Sciatic nerve (tissue), 2 donors: ENCODE measurements at regions not wholly inside any gene's neighbourhood (a gene's known extent, or its start where the extent isn't known, plus 50 kb on each side); places are given as distances from the start of the nearest gene placed in this dataset.

Experiments
- ATAC-seq: fragments of 200-7000 bp; cut with Tn5 transposase; one replicate; pipeline ENCODE4 v1.9.1; 2020; ENCODE audit warnings: mild to moderate bottlenecking, moderate library complexity
- DNase-seq: peaks from one replicate; pipeline ENCODE4 v3.0.0-alpha.2; 2020; ENCODE audit warnings: low spot score
- intact Hi-C: fragments of 100-400 bp; cut with DNase I; formaldehyde crosslinking; loops from one replicate; pipeline ENCODE4 v1.14.2; 2022
- donor health status: DM: no; HTN: no; CAD: no.
- donor health status: DM: no; HTN: no; CAD: no.

DNA sequence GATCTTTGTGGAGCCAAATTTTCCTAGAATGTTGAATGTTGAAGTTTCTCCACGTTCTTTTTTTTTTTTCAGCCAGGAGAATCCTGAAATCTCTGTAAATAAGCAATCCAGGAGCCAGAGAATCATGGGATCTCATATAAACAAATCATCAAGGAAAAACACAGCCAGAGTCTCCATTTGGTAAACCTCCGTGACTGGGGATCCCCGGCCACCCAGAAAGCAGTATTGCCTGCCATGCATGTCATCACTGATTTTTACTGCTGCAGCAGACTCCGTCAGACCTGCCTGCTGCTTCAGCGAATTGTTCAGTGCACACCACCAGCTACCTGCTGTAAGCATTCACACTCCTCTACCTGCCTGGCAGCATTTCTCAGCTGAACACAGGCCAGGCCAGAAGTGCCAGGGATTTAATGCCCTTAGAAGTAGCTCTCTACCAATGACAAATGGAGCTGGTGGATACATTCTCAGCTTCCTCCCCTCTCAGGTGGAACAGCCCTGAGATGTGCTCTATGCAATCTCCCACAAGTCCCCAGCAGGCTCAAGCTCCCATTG, 158.6 kb downstream of the CYLD start:
- ATAC-seq: no peak
- no peak for DNase-seq
- intact Hi-C loops: no loop called here

DNA sequence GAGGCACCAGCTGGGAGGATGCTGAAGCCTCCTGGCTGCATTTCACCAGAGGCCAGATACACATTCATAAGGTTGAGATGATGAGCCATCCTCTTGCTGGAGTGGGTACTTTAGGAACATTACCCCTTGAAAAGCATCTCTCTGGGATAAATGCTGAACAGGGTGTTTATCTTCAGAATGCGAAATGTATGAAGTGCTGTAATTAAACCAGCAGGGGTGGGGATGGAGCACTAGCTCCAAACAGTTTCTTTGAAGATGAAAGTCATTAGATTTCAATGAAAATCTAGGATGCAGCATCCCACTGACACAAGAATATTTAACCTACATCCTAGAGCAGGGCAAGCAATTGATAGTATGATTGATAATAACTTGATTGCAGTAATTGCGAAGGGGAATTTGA, 158.1 kb downstream of the CYLD start:
- ATAC-seq (no peak), DNase-seq (no peak)
- intact Hi-C loops: no loop called here

DNA sequence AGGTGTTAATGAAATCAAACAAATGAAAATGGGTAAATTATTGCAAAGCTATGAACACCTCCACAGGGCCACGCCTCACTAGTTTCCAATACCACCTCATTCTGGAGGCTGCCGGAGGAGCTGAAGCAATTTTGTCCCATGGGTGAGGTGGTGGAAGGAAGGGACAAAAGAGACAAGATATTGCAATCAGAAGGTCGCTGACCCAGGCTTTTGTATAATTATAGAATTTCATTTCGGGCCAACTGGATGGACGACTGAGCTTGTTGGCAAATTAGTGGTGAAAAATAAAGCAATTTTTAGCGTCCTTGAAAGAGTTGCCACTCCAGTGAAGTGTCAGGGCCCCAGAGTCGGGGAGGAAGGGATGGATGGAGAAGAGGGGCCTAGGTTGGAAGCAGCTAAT, 147.9 kb downstream of the CYLD start:
- ATAC-seq: no peak

DNA sequence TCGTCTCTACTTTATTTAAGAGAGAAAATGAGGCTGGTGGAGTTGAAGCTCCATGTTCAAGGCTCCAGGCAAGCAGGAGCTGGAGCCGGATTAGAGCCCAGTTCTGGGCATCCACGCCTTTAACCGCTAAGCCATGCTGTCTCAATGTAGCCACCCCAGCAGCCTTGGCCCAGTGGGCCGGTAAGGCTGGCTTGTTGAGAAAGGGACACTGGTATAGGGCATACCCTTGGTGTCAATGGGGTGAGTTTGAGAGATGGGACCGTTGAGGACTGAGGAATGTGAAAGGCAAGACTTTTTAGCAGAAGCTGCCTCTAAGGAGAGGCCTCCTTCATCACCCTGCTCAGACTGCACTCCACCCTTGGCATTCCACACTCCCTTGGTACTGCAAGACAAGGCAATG, 147.4 kb downstream of the CYLD start:
- intact Hi-C loops: no loop called here
- ATAC-seq: no peak
- no peak for DNase-seq

More for the DNA sequence above, 147.9 kb downstream of the CYLD start:
- intact Hi-C loops: no loop called here
- DNase-seq: no peak

DNA sequence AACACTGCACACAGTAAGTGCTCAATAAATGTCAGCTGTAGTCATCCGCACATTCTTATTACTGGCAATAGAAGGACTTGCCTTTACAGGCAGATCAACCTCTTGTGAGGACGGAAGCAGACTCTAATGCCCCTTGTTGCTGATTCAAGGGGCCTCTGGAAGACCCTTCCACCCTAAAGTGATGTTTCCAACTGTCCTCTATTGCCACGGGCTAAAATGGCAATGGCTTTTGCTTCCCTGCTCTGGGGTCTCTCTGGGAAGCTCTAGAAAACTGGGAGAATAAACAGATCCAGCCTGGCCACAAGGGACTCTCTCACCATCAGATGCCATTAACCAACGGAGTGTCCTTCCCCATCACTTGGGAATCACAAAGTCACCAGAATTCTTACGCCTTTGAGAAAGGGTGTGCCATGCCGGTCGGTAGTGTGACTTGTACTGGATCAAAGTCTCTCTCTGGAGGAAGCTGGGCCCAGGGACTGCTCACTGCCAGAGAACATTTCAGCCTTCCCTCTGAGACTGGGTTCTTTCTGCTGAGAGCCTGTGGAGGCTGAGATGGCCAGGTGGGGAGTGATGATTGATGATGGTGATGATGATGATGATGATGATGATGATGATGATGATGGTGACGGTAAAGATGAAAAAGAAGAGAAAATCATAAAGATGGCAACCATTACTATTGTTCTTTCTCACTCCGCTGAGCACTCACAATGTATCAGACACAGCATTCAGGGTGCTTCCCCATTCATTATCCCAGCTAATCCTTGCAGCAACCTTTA, 146.8 kb downstream of the CYLD start:
- DNase-seq (no peak), ATAC-seq (no peak)
- intact Hi-C loops: no loop called here

DNA sequence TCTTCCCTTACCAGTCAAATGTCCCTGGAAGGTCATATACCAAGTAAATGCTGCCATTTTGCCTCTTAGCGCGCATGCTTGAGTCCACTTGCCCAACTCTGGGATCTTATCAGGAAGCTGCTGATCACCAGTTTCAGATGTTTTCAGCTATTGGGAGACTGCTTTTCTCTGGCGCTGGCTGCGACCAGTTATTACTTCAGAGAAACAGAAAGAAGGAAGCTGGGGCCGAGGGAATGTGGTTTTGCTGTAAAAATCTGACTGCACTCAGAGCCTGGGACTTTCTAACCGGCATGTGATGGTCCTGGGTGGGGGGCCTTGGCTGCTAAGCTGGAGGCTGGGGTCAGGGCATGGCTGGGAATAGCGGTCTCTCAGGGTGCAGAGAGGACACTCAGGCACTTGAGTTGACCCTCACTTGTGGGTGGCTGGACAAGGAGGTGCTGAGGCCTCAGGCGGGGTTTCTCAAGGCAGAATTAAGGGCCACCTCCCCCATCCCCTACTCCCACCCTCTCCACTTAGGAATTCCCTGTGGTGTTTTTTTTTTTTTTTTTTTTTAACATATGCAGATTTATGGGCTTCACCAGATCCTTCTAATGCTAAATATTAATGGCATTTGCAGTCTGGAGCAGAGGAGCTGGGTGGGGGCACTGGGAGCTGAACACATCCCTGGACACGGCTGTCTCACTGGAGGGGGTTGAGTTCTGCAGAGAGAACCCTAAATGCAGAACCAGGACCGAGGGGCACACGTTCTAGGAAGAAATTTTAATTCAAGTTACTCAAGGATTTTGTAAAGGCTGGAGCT, 145.8 kb downstream of the CYLD start:
- DNase-seq (no peak), ATAC-seq (no peak)
- intact Hi-C loops: no loop called here

DNA sequence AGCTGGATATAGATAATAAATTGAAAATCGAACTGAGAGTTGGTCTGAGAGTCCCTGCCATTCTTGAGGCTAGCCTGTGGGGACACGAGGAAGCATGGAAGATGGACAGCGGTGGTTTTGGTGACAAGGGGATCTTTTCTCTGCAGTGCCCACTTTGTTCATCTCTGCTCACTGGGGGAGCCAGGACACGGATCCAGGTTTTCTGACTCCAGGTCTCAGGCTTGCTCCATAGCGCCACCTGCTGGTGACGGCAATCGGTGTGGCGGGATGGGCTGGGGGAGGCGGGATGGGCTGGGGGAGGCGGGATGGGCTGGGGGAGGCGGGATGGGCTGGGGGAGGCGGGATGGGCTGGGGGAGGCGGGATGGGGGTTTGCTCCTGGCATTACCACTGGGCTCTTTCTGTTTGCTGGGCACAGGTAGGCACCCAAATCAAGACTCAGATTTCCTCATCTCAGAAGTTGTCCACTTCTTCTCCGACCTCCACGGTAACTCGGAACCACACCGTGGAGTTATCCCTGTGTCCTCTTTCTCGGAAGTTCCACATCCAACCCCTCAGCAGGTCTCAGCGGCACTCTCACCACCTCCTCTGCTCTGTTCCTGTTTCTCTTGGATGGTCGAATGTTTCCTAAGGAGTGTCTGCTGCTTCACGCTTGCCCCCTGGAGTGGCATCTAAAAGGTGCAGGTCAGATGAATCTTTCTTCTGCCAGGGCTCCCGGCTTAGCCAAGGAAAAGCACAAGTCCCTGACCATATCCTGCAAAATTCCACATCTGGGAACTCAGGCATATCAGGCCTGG, 142.4 kb downstream of the CYLD start:
- DNase-seq (no peak), ATAC-seq (no peak)
- intact Hi-C loops: no loop called here

DNA sequence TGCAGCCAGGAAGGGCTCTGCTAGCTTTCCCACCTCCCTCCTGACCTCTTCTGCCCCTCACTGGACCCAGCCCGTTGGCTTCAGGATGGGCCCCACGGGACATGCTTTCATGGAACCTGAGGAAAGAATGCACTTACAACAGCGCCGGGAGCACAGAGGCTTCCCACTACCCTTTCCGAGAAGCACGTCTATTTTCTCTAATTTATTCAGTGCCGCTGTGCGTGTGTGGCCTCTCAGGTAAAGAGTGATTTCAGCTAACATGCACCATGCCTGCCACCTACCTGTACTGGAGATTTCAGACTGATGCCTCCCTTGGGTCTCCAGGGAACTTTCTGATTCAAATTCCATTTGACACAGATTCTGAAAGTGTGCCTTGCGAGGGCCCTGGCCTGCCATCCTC, 140.1 kb downstream of the CYLD start:
- intact Hi-C loops: no loop called here
- DNase-seq (no peak), ATAC-seq (no peak)

DNA sequence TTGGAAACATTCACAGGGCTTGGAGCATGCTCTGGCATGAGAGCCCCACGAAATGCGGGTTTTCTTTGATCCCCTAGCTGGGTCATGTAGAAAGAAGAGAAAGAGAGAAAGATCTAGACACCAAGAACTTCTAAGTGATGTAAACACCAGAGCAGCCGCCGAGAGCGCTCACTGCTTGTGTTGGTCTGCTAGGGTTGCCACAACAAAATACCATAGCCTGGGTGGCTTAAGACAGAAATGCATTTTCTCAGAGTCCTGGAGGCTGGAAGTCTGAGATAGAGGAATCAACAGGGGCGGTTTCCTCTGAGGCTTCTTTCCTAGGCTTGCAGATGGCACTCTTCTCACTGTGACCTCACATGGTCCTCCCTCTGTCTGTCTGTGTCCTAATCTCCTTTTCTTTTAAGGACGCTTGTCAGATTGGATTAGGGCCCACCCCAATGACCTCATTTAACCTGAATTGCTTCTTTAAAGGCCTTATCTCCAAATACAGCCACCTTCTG, 139.5 kb downstream of the CYLD start:
- DNase-seq (no peak), ATAC-seq (no peak)
- intact Hi-C loops: no loop called here

DNA sequence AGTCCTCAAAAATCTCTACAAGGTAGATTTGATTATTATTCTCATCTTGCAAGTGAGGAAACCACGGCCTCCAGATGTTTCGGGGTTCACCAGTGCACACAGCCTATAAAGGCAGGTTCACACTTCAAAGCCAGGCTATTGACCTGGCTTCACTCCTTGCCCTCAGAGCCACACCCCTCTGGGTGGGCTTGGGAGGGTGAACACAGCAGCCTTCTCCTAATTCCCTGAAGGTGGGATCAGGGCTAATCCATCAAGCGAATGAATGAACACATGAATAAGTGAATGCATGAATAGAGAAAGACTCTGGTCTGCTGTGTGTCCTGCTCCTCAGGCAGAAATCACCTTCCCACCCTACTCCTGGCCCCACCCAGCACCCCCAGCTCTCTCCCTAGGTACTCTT, 139.0 kb downstream of the CYLD start:
- DNase-seq: no peak
- ATAC-seq: no peak
- intact Hi-C loops: no loop called here

DNA sequence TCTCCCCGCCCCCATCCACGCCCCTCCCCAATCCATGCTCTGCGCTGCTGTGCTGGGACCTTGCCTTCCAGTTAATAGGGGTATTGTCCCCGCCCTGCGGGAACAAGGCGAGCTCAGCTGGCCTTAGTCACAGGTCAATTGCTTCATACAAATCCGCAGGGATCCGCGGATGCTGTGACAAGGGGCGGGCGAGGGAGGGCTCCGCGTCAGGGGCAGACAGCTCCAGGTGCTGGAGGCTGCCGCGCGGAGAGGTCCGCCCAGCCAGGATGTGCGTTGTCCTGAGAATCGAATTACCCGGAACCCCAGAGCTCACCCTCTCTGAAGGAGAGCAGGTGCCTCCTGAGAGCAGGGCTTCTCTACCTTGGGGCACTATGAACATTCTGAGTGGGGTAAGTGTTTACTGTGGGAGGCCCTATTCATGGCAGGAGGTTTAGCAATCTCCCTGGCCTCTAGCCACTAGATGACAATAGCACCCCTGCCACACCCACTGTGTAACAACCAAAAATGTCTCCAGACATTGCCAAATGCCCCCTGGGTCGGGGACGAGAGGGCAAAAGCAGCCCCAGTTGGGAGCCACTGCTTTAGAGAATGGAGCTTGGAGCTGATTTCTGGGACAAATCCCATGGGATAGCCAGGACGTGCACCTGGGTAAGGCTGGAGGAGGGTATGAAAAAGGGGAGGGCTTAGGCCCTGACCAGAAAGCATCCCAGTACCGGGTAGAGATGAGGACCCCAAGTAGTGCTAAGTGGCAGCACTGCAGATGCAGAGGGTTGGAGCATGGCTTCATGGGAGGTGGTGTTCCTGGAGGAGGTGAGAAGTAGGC, 138.2 kb downstream of the CYLD start:
- ATAC-seq (no peak), DNase-seq (no peak)
- intact Hi-C loops: no loop called here

DNA sequence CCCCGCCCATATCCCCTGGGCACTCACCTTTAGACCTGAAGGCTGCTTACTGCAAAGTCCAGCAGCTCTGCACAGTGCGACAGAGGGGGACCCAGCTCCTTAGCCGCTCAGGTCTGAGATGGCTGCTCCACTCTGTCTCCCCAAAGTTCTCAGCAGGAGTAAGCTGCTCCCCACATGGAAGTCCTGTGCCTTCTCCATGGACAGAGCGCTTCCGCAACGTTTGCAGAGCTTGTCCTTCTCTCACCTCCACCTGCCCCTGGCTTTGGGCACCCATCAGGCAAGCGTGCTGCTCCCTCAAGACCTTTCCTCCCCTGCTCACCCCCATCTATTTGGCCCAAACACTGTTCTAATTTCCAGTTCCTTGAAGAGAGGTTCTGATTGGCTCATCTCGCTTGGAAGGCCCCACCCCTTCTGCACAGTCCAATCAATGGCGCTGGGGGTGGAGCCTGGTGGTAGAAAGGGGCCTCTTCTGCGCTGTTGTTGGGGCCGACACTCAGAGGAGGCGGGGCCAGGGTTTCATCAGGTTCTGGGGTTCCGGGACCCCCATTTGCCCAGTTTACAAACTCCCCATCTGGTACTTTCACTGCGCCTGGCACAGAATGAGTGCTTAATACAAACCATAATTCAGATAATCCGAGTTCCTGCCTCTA, 137.2 kb downstream of the CYLD start:
- DNase-seq (no peak), ATAC-seq (no peak)
- intact Hi-C loops: no loop called here

DNA sequence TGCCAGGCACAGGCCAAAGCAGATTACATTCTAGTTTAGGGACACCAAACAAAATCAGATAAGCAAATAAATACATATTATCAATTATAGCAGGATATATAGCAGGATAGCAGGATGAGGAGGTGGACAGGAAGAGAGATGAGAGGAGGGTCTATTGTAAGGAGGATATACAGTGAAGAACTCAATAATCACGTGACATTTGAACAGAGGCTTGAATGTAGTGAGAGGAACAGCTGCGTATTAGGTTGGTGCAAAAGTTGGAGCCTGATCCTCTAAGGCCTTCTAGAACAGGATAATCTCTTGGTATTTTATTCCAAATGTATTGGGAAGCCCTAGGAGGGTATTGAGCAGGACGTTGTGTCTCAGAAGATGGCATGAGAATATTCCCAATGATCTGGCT, 136.7 kb downstream of the CYLD start:
- intact Hi-C loops: no loop called here
- DNase-seq (no peak), ATAC-seq (no peak)

DNA sequence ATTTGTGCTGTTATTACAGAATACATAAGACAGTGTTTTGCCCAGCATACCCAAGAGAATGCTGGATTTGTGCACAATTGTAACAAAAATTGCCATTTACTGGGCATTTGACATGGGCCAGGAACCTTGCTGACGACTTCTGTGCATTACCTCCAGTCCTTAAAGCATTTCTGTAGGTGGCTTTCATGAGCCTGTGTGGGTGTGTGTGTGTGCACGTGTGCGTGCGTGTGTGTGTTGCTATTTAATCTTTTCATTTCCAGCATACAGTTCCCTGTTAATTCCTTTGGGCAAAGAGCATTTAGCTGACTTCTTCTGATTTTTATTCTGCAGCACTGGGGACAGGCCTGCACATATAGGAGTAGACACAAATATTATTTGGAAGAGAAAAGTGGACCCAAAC, 134.4 kb downstream of the CYLD start:
- ATAC-seq (no peak), DNase-seq (no peak)
- intact Hi-C loops: no loop called here

DNA sequence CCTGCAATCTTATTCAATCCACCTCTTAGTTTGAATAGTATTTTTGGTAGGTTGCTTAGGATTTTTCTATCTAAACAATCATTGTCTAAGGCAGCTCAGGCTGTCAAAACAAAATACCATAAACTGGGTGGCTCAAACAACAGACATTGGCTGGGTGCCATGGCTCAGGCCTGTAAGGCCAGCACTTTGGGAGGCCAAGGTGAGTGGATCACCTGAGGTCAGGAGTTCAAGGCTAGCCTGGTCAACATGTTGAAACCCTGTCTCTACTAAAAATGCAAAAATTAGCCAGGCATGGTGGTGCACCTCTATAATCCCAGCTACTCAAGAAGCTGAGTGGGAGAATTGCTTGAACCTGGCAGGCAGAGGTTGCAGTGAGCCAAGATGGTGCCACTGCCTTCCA, 126.7 kb downstream of the CYLD start:
- DNase-seq (no peak), ATAC-seq (no peak)
- intact Hi-C loops: no loop called here

DNA sequence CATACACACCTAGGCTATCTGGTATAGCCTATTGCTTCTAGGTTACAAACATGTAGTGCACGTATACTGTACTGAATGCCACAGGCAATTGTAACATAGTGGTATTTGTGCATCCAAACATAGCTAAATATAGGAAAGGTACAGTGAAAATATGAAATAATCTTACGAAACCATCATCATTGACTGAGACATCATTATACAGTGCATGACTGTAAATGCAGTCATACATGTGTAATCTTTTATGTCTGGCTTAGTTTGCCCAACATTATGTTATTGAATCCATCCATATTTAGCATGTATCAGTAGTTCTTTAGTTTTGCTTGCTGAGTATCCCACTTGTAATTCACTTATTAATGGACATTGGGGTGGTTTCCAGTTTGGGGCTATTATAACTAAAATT, 124.9 kb downstream of the CYLD start:
- ATAC-seq (no peak), DNase-seq (no peak)
- intact Hi-C loops: no loop called here

DNA sequence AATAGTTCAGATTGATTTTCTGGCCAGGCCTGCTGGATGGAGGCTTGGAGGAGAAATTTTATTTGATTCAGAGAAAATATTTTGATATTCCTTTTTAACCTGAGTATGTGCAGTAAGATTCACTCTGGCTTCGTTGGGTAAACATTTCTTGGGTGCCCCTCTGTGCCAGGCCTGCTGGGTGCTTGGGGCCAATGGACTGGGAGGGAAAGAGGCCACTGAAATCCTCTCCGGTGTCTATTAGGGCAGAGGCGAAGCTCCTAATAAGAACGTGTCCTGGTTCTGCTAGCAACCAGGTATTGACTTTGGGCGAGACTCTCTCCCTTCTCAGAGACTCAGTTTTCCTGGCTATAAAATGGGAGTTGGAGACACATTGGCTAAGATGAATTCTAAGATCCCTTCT, 122.5 kb downstream of the CYLD start:
- DNase-seq: no peak
- ATAC-seq: no peak
- intact Hi-C loops: no loop called here

DNA sequence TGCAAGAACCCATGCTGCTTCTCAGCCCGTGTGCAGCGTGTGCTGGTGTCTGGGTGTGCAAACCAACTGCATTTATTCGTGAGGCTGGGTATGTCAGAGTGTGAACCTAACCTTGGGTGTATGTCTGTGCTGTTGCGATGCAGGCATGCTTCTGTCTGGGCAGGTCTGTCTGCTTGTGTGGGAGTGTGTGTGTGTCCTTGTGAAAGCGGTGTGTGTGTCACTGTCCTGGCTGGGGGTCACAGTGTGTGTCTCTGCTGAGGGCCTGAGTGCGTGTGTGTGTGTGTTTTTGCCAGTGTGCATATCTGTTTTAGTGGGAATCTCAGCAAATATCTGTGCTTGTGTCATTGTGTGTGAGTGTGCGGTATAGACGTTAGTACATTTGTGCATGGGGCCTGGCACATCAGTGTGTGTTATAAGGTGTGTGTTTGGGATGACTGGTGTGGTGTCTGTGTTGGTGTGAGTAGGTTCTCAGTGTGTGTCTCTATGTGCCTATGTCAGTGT, 121.8 kb downstream of the CYLD start:
- DNase-seq: no peak
- intact Hi-C loops: no loop called here
- ATAC-seq: no peak
